Right ventricle myocardium inferior (tissue), 1 donor: ENCODE measurements at regions not wholly inside any gene's neighbourhood (a gene's known extent, or its start where the extent isn't known, plus 50 kb on each side); places are given as distances from the start of the nearest gene placed in this dataset.
"Not testable (repeated sequence)": the region's sequence is repeated elsewhere in the genome, so short reads cannot be mapped to it uniquely, and the experiment has no call there.

ENCODE experiments used
- ATAC-seq: fragments of 200-7000 bp; cut with Tn5 transposase; one replicate; pipeline ENCODE4 v1.9.1; 2020; ENCODE audit warnings: mild to moderate bottlenecking, moderate library complexity
- DNase-seq: peaks from one replicate; pipeline ENCODE4 v3.0.0; 2021; ENCODE audit errors: missing footprints
- intact Hi-C: fragments of 100-400 bp; cut with DNase I; formaldehyde crosslinking; loops from one replicate; pipeline ENCODE4 v1.11.0; 2022
- donor health status: DM: no; HTN: yes; CAD: no; lungs with severe emphysema.

GRCh38 chr12:27133022-27133590 lies 50.7 kb upstream of the C12orf71 start:
- DNase-seq, result no peak
- intact Hi-C loops, result no loop called here
- ATAC-seq, result no peak

DNA sequence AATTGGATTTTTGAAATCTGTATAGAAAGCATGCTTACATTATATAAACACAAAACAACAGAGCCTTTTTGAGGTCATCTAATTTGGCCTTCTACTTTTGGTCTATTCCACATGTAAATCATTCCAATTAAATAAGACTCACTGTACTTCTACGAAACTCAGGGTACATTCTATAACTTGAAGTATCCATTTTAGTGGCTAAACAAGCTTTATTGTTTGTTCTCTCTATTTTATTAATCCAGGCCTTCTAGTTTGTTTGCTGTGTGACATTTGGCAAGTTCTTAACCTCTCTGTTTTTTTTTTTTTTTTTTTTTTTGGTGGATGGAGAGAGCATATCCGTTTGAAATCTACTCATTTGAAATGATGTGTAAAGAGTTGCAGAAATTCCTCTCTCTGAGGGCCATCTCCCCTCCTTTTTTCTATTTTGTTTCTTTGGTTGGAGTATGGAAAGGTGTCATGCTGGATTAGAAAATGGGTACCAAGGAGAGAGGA lies 58.1 kb upstream of the C12orf71 start:
- intact Hi-C loops, result loop anchor here (5.0 kb wide), 2 partner anchors 152 to 167 kb away; no protein-coding TSS in a partner anchor
- ATAC-seq (no peak), DNase-seq (no peak)

- peak; percentile 86 for ATAC-seq
- intact Hi-C loops, result loop anchor here (1.0 to 5.0 kb wide), 3 partner anchors 102 to 165 kb away; partner anchors contain the start of gene STK38L
- no peak for DNase-seq
These were observed 59.8 kb upstream of the C12orf71 start for GRCh38 chr12:27142101-27142721.

GRCh38 chr12:27143256-27144069 lies 61.1 kb upstream of the C12orf71 start:
- ATAC-seq (no peak), DNase-seq (no peak)
- intact Hi-C loops, result loop anchor here (5.0 kb wide), 2 partner anchors 149 to 164 kb away; no protein-coding TSS in a partner anchor

GRCh38 chr12:27145725-27146124 lies 63.3 kb upstream of the C12orf71 start:
- intact Hi-C loops, ATAC-seq, DNase-seq: not testable (repeated sequence)

GRCh38 chr12:27148373-27148772 lies 66.0 kb upstream of the C12orf71 start:
- DNase-seq, result no peak
- ATAC-seq, result no peak
- intact Hi-C loops, result no loop called here

DNA sequence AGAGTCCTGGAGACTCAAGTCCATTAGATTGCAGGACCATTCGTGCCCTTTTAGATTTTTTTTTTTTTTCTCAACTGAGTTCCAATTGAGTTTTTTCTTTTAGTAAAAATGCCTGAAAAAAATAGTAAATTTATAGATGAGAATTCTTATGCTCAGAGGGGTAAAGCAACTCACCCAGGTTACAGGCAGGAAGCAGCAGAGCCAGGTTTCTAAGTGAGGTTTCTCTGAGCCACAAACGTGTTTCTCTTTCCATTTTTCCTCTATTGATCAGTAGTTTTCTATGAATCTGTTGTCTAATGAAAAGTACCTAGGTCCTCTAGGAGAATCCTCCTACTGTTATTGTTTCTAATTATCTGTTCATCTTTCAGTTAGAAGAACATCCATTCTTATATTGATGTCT lies 66.4 kb upstream of the C12orf71 start:
- ATAC-seq, result no peak
- intact Hi-C loops, result no loop called here
- no peak for DNase-seq

DNA sequence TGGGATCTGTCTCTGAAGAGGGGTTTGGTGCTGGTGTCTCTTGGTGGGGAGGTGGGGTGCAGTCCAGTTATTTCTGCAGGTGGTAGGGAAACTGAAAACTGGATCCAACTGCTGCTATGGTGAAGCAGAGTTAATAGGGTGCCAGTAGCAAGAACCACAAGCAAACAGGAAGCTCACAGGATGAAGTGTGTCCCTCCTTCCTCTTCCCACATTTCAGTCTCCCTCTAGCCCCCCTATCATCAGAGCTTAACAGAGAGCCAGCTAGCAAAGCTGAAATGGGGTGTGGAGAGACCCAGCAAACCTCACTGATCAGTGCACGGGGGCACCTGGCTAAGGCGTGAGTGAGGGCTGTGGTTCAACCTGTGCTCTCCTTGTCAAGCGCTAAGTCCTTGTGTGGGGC lies 69.1 kb upstream of the C12orf71 start:
- ATAC-seq (no peak), DNase-seq (no peak)
- intact Hi-C loops, result no loop called here

DNA sequence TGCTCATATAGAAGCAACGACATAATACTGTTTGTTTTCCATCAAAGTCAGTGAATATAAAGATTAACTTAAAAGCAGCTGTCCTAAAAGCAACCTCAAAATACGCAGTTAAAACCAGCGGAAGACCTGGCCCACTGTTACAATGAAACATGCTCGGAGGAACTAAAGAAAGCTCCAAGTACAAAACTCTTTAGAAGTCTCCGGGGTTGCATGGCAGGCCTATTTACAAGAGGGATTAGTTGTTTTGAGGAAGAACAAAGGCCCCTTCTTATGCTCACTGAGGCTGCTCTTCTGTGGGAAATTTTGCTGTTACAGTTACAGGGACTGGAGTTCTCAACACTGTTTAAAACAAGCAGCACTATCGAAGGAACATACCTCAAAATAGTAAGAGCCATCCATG lies 75.9 kb upstream of the C12orf71 start:
- ATAC-seq (no peak), DNase-seq (no peak)
- intact Hi-C loops, result no loop called here

- DNase-seq (no peak), ATAC-seq (no peak)
- intact Hi-C loops, result no loop called here
These were observed 79.3 kb upstream of the C12orf71 start for GRCh38 chr12:27161458-27162228.

DNA sequence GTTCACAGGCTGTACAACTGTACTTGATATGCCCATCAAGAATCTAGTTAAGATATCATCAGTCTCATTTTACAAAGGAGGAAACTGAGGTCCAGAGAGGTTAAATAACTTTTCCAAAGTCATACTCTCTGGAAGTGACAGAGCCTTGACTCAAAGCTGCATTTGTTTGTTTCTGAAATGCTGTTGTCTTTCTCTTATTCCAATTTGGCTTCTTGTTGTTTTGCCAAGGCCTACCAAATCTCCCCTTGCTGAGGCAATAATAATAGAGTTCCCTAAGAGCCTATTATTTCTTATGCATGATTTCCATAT lies 79.8 kb upstream of the C12orf71 start:
- no peak for ATAC-seq

GRCh38 chr12:27163048-27163715 lies 80.8 kb upstream of the C12orf71 start:
- no peak for DNase-seq
- no peak for ATAC-seq
- intact Hi-C loops, result no loop called here

More for the DNA sequence above, 79.8 kb upstream of the C12orf71 start:
- no peak for DNase-seq
- intact Hi-C loops, result no loop called here

DNA sequence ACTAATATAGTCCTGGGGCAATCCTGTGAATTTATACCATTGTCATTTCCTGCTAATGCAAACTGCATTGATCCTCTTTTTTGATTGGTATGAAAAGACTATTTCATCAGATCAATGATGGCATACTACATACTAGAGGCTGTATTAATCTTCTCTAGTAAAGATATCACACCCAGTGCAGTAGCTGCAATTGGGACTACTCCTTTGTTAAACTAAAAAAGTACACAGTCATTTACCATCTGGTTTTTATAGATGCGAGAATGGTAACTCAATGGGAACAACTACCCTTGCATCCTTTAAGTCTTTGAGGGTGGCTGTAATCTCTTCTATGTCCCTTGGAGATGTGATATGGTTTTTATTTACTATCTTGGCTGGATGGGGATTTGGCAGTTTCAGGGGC lies 80.2 kb upstream of the STK38L start:
- intact Hi-C loops, result no loop called here

DNA sequence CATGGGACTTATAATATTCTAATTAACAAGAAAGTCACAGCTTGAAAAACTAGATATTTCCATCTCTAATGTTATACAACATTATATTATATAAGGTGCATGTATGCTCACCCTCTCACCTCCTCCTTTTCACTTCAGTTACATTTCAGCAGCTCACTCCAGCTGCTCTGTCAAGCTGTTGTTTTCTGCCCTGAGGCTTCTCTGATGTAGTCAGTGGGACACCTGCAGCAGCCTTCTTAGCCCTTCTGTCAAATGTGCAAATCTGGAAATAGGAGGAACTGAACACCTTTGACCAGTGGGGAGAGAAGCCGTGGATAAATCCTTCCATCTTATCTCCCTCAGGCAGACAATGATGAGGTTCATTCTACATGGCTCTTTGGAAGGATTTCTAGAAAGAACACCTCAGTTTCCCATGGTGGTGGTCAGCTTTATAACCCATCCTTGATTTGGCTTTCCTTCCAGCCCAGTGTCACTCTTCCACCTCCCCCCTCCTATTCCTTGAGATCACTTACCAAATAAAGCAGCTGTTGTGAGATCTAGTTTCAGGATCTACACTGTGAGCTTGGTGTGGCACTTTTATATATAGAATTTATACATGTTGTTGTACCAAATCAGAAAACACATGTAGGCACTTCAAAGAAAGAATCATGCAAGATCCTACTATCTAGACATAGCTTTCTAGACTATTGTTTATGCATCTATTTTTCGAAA lies 79.6 kb upstream of the STK38L start:
- intact Hi-C loops, result no loop called here
- no peak for ATAC-seq

More for the DNA sequence above, 80.2 kb upstream of the STK38L start:
- DNase-seq, result no peak
- no peak for ATAC-seq

DNA sequence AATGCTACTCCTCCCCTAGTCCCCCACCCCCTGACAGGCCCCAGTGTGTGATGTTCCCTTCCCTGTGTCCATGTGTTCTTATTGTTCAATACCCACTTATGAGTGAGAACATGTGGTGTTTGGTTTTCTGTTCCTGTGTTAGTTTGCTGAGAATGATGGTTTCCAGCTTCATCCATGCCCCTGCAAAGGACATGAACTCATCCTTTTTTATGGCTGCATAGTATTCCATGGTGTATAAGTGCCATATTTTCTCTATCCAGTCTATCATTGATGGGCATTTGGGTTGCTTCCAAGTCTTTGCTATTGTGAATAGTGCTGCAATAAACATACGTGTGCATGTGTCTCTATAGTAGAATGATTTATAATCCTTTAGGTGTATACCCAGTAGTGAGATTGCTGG lies 78.1 kb upstream of the STK38L start:
- DNase-seq, intact Hi-C loops, ATAC-seq: not testable (repeated sequence)

More for the DNA sequence above, 79.6 kb upstream of the STK38L start:
- DNase-seq, result no peak

- intact Hi-C loops, ATAC-seq, DNase-seq: not testable (repeated sequence)
These were observed 72.6 kb upstream of the STK38L start for GRCh38 chr12:27171494-27171893.

DNA sequence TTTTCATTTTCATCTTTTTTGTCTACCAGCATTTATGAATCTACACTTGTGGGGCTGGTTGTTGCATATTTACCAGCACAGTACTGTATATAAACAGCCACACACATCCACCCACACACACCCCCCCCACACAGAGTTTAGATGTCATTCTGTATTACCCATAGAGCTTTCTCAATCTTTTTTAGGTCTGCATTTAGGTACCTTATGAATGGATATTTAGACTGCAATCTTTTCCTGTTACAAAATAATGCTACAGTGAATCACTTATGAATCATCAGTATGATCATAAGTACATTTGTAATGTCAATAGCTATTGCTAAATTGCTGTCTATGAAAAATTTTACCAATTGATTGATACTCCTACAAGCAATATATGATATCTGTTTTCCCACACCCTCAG lies 67.3 kb upstream of the STK38L start:
- intact Hi-C loops, result no loop called here
- DNase-seq (no peak), ATAC-seq (no peak)

DNA sequence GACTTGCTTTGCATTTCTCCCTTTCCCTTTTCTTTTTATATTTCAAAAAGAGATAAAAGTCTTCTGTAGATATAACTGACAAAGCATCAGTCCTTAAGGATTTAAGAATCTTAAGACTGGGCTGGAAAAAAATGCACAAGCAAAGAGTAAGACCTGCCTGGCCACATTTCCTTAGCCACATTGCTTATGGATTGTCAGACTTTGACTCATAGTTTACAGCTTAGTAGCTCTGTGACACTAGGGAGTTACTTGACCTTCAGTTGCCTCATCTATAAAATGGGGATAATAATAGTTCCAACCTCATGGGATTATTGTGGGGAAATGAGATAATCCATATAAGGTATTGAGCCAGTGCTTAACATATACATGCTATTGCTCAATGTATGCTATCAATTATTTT lies 66.4 kb upstream of the STK38L start:
- ATAC-seq (no peak), DNase-seq (no peak)
- intact Hi-C loops, result loop anchor here (2.0 kb wide), 1 partner anchor 15 kb away; no protein-coding TSS in a partner anchor
